GM18505 (cell line): ENCODE measurements at regions not wholly inside any gene's neighbourhood (a gene's known extent, or its start where the extent isn't known, plus 50 kb on each side); places are given as distances from the start of the nearest gene placed in this dataset.
"Not testable (repeated sequence)": the region's sequence is repeated elsewhere in the genome, so short reads cannot be mapped to it uniquely, and the experiment has no call there.

Experiments
- ATAC-seq: cut with Tn5 transposase; IDR thresholded peaks from one replicate; pipeline ENCODE4 v1.9.1; 2021; ENCODE audit not compliant: unreplicated experiment
- POLR2A ChIP-seq: IDR thresholded peaks from 4 replicates; pipeline ENCODE4 v1.6.1; 2011; ENCODE audit warnings: borderline replicate concordance; ENCODE audit not compliant: insufficient read depth, insufficient read length; ENCODE audit errors: extremely low read depth

DNA sequence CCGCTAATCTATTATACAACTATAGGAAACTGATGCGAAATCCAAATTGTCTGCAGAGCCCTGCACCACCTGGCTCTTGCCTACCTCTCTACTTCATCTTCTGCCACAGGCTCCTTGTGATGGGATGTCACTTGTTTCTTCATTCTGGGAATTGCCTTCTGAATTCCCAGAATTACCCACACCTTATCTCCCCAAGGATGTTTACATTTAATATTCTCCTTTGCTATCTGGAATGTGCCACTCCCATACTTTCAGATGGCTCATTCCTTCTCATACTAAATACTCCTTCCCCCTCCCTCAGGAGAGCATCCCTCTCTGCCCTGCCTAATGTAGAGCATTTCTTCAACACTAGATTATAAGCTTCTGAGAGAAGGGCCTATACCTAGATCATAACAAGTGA is 573.1 kb downstream of the GALC start:
- no peak for TF ChIP-seq POLR2A
- ATAC-seq: no peak

DNA sequence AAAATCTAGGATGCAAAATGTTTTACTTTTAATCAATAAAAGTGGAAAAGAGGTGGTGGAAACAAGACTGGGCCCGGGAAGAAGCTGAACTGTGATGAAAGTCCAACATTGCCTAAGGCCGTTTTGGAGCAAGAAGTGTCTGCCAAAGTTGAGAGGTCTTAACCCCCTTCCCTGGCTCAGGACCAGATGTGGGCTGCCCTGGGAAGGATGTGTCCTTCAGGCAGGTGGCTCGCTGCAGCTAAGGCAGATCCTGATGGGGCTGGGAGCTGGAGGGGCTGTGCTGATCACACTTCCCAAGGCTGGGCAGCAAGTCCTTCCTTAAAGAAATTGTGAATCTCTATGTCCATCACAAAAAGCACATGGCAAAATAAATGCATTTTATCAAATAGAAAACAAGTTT is 581.6 kb downstream of the GALC start:
- no peak for TF ChIP-seq POLR2A
- no peak for ATAC-seq

- TF ChIP-seq POLR2A: no peak
- ATAC-seq: no peak
Measured at GRCh38 chr14:87409393-87409792, 583.6 kb downstream of the GALC start.

- ATAC-seq: no peak
- TF ChIP-seq POLR2A: no peak
Measured at GRCh38 chr14:87407344-87407743, 585.6 kb downstream of the GALC start.

DNA sequence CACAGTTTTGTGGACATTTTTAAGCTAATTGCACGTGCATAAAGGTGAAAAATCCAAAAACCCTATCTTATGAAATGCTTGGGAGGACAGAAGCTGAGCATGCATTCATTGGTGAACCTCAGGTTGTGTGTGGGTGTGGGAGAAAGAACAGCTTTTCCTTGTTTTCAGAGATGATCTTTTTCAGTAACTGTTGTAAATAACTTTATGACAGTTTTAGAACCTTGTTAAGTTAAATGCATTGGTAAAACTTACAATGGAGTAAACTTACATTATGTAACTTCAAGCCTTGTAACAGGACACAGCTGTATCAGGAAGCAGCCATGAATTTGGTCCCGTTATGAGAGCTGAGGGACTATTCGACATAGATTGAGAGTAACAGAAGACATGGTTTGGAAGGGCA is 587.4 kb downstream of the GALC start:
- no peak for ATAC-seq

DNA sequence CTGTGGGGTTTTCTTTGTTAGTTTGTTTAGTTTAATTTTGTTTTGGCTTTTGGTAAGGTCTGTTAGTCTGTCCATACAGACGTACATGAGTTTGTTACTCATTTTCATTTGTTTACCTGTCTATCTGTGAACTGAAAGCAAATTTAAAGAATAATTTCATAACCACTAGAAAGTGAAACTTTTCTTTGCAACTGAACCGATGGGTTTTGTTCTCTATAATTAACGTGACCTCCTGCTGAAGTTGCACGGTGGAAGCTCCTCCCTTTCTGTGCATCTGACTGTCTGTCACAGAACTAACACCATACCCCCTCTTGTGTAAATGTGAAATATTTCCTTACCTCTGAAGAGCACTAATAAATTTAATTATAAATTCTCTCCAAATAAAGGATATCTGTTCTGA is 595.5 kb downstream of the GALC start:
- ATAC-seq: no peak
- TF ChIP-seq POLR2A: no peak

More for the DNA sequence above, 587.4 kb downstream of the GALC start:
- TF ChIP-seq POLR2A: no peak

- no peak for ATAC-seq
- TF ChIP-seq POLR2A: no peak
Measured at GRCh38 chr14:87391066-87391465, 601.9 kb downstream of the GALC start.

DNA sequence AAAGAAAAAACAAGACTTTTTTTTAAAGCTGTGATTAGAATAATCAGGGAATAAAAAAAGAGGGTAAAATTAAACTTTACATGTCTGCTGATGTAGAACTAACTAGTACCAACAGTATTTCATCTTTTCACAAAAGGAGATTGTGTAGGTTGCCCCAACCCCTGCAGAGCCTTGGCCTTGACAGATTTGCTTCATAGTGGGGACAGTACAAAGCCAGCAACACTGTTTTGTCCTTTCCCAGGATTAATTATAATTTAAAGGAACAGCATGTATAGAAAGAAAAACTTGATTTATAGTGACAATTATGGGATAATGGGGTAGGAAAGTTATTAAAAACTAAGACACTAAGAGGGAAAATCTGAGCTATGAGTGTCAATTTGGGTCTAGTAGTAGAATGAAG is 604.0 kb downstream of the GALC start:
- ATAC-seq: no peak
- no peak for TF ChIP-seq POLR2A

GRCh38 chr14:87387806-87388205 is 605.2 kb downstream of the GALC start:
- no peak for ATAC-seq

DNA sequence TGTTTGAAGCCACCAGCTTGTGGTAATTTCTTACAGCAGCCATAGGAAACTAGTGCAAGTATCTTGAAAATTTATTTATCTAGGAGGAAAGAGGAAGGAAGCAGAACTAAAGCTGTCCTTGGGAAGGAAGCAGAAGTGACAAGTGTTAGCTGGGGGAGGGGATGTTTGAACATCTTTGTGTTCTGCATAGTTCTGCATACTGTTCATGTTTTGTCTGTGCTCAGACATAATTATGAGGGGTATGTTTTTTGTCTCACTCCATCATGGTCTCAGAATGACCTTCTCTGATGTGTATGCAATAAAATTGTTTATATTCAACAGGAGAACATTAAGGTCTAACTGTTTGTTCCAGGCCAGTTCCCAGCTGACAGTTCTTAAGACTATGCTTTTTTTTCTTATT is 606.5 kb downstream of the GALC start:
- TF ChIP-seq POLR2A: no peak
- ATAC-seq: no peak

More at GRCh38 chr14:87387806-87388205, 605.2 kb downstream of the GALC start:
- TF ChIP-seq POLR2A: no peak

DNA sequence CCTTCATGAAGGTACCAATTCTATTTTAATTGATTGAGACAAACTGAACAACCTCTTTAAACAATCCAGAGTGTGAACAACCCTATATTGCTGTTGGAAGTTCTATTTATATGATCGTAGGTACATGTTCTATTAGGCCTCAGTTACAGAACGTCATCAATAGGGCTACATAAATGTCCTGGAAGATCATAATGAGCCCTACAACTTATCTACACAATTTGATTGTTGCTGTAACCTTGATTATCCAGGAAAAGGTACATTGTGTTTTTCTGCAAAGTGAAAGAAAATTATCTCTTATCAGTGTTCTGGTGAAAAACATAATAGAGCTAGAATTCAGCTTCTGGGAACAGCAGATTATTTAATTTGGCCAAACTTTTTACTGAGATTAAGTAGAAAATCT is 612.9 kb downstream of the GALC start:
- no peak for ATAC-seq

GRCh38 chr14:87368751-87369150 is 624.2 kb downstream of the GALC start:
- no peak for ATAC-seq
- no peak for TF ChIP-seq POLR2A

More for the DNA sequence above, 612.9 kb downstream of the GALC start:
- no peak for TF ChIP-seq POLR2A

DNA sequence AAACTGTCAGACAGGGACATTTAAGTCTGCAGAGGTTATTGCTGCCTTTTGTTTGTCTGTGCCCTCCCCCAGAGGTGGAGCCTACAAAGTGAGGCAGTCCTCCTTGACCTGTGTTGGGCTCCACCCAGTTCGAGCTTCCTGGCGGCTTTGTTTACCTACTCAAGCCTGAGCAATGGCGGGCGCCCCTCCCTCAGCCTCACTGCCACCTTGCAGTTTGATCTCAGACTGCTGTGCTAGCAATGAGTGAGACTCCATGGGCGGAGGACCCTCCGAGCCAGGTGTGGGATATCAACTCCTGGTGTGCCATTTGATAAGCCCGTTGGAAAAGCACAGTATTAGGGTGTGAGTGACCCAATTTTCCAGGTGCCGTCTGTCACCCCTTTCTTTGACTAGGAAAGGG is 632.7 kb downstream of the GALC start:
- ATAC-seq: not testable (repeated sequence)

DNA sequence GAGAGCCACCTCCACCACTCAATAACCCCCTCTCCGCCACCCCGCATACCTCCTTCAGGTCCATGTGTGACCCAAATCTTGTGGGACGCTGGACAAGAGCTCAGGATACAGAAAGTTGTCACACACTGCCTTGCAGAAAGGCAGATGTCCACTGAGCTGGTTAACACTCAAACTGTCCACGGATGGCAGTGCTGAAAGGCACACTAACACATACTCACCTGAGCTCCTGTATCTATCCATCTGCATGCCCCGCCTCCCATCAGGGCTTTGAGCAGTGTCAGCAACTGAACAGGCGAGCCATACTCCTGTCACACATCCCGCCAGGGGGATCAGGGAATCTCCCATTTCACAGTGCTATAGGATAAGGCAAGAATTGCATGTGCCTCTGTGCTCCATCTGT is 642.0 kb downstream of the GALC start:
- no peak for ATAC-seq

GRCh38 chr14:87349921-87350320 is 643.1 kb downstream of the GALC start:
- no peak for ATAC-seq
- no peak for TF ChIP-seq POLR2A

More for the DNA sequence above, 642.0 kb downstream of the GALC start:
- no peak for TF ChIP-seq POLR2A

GRCh38 chr14:87343652-87344051 is 649.3 kb downstream of the GALC start:
- ATAC-seq: no peak
- TF ChIP-seq POLR2A: no peak

GRCh38 chr14:87334997-87335685 is 657.8 kb downstream of the GALC start:
- no peak for ATAC-seq

More at GRCh38 chr14:87334997-87335685, 657.8 kb downstream of the GALC start:
- no peak for TF ChIP-seq POLR2A
